ENCODE measurements at regions not wholly inside any gene's neighbourhood (a gene's known extent, or its start where the extent isn't known, plus 50 kb on each side); places are given as distances from the start of the nearest gene placed in this dataset.

DNA sequence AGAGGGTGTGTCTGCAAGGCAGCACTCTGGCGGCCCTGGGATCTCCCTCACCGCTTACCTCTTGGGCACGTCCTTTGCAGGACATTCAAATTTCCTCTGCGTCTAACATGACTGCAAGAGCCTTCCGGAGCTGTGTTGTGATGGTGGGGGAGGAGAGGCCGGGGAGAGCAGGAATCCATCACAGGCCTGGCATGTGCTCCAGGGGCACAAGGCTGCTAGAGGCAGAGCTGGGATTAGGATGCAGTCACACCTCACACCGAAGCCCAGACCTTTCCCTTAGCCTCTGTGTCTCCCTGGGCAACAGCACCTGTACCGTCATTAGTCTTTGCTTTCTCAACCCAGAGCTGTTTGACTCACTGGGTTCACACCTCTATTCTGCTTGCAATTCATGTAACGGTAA is 111.3 kb downstream of the CMPK2 start:
- Histone ChIP-seq H3K4me1 (ENCODE audit: insufficient read depth) (peaks cover 5% of the 10 kb centered on the region), H3K9me3 (ENCODE audit: low read depth) (no peaks in the 10 kb centered on the region), H3K27me3 (no peaks in the 10 kb centered on the region), H3K36me3 (replicated peaks; ENCODE audit: insufficient read depth, low read depth) (no peaks in the 10 kb centered on the region), H3K4me3 (no peak overlapping the region), H3K4me2 (no peak overlapping the region), H3K27ac (no peak overlapping the region), H3K9me2 (replicated peaks; ENCODE audit: insufficient read depth) (no peaks in the 10 kb centered on the region), H4K20me1 (ENCODE audit: insufficient read depth, poor library complexity, severe bottlenecking) (no peaks in the 10 kb centered on the region), H2AFZ (no peak overlapping the region), H3K79me2 (no peaks in the 10 kb centered on the region)
- TF ChIP-seq, protein P1, sequence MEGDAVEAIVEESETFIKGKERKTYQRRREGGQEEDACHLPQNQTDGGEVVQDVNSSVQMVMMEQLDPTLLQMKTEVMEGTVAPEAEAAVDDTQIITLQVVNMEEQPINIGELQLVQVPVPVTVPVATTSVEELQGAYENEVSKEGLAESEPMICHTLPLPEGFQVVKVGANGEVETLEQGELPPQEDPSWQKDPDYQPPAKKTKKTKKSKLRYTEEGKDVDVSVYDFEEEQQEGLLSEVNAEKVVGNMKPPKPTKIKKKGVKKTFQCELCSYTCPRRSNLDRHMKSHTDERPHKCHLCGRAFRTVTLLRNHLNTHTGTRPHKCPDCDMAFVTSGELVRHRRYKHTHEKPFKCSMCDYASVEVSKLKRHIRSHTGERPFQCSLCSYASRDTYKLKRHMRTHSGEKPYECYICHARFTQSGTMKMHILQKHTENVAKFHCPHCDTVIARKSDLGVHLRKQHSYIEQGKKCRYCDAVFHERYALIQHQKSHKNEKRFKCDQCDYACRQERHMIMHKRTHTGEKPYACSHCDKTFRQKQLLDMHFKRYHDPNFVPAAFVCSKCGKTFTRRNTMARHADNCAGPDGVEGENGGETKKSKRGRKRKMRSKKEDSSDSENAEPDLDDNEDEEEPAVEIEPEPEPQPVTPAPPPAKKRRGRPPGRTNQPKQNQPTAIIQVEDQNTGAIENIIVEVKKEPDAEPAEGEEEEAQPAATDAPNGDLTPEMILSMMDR (IDR thresholded peaks at IDR 0.05; ENCODE audit: poor library complexity), result no peak
- no peak for DNase-seq (ENCODE audit: low spot score)
- WGBS (ENCODE audit: low lambda C conversion rate, missing lambda C conversion rate), result 73% methylated on average over 9 of the region's 9 CpGs

DNA sequence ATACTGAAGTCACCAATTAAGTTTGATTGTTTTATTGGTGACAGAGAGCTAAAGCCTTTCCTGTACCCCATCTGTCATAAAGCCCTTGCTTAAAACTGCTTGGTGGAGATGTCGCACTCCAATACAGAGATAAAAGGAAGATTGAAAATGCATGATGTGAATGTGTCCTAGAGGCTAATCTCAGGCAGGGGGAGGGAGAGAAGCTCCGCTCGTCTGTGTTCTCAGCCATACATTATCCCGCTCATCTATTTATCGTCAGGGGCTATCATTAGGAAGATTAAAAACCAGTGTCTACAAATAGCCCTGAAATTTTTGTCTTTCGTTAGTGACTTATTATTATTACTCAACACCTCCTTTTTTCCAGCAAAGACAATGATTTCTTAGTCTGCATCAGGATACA is 110.3 kb downstream of the CMPK2 start:
- H4K20me1 ChIP-seq (ENCODE audit: insufficient read depth, poor library complexity, severe bottlenecking), result no peaks in the 10 kb centered on the region
- no peak overlapping the region for H3K4me3 ChIP-seq
- H3K27ac ChIP-seq, result no peak overlapping the region
- TF ChIP-seq, protein P1 (IDR thresholded peaks at IDR 0.05; ENCODE audit: poor library complexity), result no peak
- TF ChIP-seq EZH2phosphoT487 (IDR thresholded peaks at IDR 0.05; ENCODE audit: low read depth, severe bottlenecking, unreplicated experiment), result no peak
- no peak for TF ChIP-seq EZH2 (IDR thresholded peaks at IDR 0.05; ENCODE audit: borderline replicate concordance)
- H3K4me2 ChIP-seq, result no peak overlapping the region
- H3K27me3 ChIP-seq, result no peaks in the 10 kb centered on the region
- H3K79me2 ChIP-seq, result no peaks in the 10 kb centered on the region
- H3K9me3 ChIP-seq (ENCODE audit: low read depth), result no peaks in the 10 kb centered on the region
- no peak for DNase-seq (ENCODE audit: low spot score)
- H3K9me2 ChIP-seq (replicated peaks; ENCODE audit: insufficient read depth), result no peaks in the 10 kb centered on the region
- H3K36me3 ChIP-seq (replicated peaks; ENCODE audit: insufficient read depth, low read depth), result no peaks in the 10 kb centered on the region
- WGBS (ENCODE audit: low lambda C conversion rate, missing lambda C conversion rate), result 67% methylated on average over 6 of the region's 6 CpGs
- H3K4me1 ChIP-seq (ENCODE audit: insufficient read depth), result peaks cover 5% of the 10 kb centered on the region
- no peak overlapping the region for H2AFZ ChIP-seq

- no peak for TF ChIP-seq EZH2phosphoT487 (IDR thresholded peaks at IDR 0.05; ENCODE audit: low read depth, severe bottlenecking, unreplicated experiment)
- TF ChIP-seq, protein P1 (IDR thresholded peaks at IDR 0.05; ENCODE audit: poor library complexity), result no peak
- no peak for TF ChIP-seq EZH2 (IDR thresholded peaks at IDR 0.05; ENCODE audit: borderline replicate concordance)
- 89% methylated on average over 10 of the region's 10 CpGs for WGBS (ENCODE audit: low lambda C conversion rate, missing lambda C conversion rate)
Measured at GRCh38 chr2:6757215-6757614, 108.5 kb downstream of the CMPK2 start.

GRCh38 chr2:6759689-6760088 is 106.0 kb downstream of the CMPK2 start:
- Histone ChIP-seq H3K27ac (no peak overlapping the region), H3K4me1 (ENCODE audit: insufficient read depth) (no peaks in the 10 kb centered on the region), H3K9me2 (replicated peaks; ENCODE audit: insufficient read depth) (no peaks in the 10 kb centered on the region), H3K4me2 (no peak overlapping the region), H3K27me3 (no peaks in the 10 kb centered on the region), H3K4me3 (no peak overlapping the region), H3K36me3 (replicated peaks; ENCODE audit: insufficient read depth, low read depth) (no peaks in the 10 kb centered on the region), H2AFZ (no peak overlapping the region), H3K79me2 (no peaks in the 10 kb centered on the region), H3K9me3 (ENCODE audit: low read depth) (no peaks in the 10 kb centered on the region), H4K20me1 (ENCODE audit: insufficient read depth, poor library complexity, severe bottlenecking) (no peaks in the 10 kb centered on the region)
- DNase-seq (ENCODE audit: low spot score), result no peak
- no peak for TF ChIP-seq EZH2 (IDR thresholded peaks at IDR 0.05; ENCODE audit: borderline replicate concordance)
- TF ChIP-seq, protein P1 (IDR thresholded peaks at IDR 0.05; ENCODE audit: poor library complexity), result no peak
- no peak for TF ChIP-seq EZH2phosphoT487 (IDR thresholded peaks at IDR 0.05; ENCODE audit: low read depth, severe bottlenecking, unreplicated experiment)
- WGBS (ENCODE audit: low lambda C conversion rate, missing lambda C conversion rate), result 96% methylated on average over 2 of the region's 2 CpGs

More at GRCh38 chr2:6757215-6757614, 108.5 kb downstream of the CMPK2 start:
- Histone ChIP-seq H3K4me2 (no peak overlapping the region), H3K9me2 (replicated peaks; ENCODE audit: insufficient read depth) (no peaks in the 10 kb centered on the region), H3K9me3 (ENCODE audit: low read depth) (no peaks in the 10 kb centered on the region), H3K4me1 (ENCODE audit: insufficient read depth) (no peaks in the 10 kb centered on the region), H2AFZ (no peak overlapping the region), H3K36me3 (replicated peaks; ENCODE audit: insufficient read depth, low read depth) (no peaks in the 10 kb centered on the region), H4K20me1 (ENCODE audit: insufficient read depth, poor library complexity, severe bottlenecking) (no peaks in the 10 kb centered on the region), H3K79me2 (no peaks in the 10 kb centered on the region), H3K27me3 (no peaks in the 10 kb centered on the region), H3K27ac (no peak overlapping the region), H3K4me3 (no peak overlapping the region)
- DNase-seq (ENCODE audit: low spot score), result no peak

All from hepatocyte (in vitro differentiated cells).